Stimulated activated CD4-positive, alpha-beta T cell treated with anti-CD3 and anti-CD28 coated beads, Interleukin-2, amount 100 ng/mL, for 48 hours (primary cell): ENCODE measurements at regions not wholly inside any gene's neighbourhood (a gene's known extent, or its start where the extent isn't known, plus 50 kb on each side); places are given as distances from the start of the nearest gene placed in this dataset.
"Not testable (repeated sequence)": the region's sequence is repeated elsewhere in the genome, so short reads cannot be mapped to it uniquely, and the experiment has no call there.

Experiments used
- DNase-seq, 2 donors: peaks; one replicate each; pipeline ENCODE4 v3.0.0-alpha.2; 2020

DNA sequence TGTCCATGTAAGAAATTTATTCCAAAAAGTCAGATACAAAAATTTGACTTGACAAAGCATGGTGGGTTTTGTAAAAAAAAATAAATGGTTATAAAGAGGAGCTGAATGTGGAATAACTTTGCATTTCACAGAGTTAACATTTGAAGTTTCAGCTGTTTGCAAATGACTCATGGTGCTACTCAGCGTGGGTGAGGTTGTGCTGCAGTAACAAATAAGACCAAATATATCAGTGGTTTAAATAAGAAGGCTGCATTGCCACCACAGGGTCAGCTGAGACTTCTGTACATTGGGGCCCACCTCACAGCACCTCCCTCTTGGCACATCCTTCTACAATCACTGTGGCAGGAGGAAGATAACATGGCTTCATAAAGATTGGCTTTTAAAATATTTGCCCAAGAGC is 272.5 kb upstream of the SULF2 start:
- DNase-seq: no peak

DNA sequence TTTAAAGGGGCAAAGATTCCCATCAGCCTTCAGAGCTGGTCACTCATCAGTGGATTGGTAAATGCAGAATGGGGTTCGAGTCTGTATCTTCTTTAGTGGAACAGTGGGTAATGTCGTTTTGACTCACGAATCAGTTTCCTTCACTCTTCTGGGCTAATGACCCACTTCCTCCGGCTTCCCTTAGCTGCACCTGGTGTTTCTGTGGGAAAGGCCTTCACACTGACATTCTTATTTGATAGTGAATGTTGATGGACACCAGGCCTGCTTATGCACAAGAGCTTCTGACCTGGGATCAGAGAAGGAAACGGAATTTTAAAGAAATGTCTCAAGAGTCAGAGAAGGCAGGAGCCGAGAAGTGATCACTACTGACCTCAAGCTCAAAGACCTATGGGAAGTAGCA is 272.0 kb upstream of the SULF2 start:
- DNase-seq: no peak

DNA sequence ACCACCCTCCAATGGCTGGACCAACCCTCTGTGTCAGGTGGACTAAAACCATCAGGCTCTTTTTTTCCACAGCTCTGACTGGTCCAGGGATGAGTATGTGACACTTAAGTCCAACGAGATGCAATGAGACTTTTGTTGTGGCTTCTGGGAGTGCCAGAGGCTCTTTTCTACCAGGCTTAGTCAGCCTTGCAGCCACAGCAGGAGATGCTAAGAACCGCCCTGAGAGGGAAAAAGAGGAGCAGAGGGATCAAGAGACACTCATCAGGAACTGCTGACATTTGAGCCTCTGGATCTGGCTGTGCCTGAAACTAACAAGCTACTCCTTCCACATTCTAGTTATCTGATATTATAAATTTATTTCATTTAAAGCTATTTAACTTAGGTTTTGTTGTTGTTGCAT is 270.9 kb upstream of the SULF2 start:
- DNase-seq: no peak

DNA sequence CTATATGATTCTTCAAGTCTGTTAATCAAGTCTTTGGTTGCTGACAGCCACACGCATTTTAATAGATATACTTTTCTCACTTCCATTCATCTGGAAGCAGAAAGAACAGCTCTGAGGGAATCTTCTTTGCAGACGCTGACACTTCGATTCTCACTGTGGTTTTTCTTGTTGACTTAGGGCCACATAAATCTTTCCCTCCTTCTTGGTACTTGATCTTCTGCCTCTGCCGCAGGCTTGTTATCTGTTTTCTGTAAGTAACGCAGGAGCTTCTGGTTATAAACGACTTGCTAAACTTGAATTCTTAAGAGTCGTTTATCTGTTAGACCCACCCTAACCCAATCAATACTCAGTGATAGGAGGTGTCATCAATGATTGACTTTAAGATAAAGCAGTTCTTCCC is 268.8 kb upstream of the SULF2 start:
- no peak for DNase-seq

DNA sequence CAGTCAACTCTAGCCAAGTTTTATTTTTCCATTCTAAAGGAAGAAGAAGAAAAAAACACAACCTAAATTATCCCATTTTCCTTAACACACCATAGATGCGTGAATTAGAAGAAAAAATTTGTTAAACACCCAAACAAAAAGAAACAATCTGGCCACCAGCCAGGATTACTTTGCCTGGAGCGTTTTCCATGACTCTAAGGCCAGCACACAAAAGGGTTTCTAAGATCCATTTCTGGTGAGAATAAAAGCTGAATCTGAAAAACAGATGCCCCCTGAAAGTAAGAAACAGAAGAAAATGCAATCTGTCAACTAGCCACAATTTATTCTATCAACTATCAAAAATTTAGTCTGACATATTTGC is 267.2 kb upstream of the SULF2 start:
- no peak for DNase-seq

DNA sequence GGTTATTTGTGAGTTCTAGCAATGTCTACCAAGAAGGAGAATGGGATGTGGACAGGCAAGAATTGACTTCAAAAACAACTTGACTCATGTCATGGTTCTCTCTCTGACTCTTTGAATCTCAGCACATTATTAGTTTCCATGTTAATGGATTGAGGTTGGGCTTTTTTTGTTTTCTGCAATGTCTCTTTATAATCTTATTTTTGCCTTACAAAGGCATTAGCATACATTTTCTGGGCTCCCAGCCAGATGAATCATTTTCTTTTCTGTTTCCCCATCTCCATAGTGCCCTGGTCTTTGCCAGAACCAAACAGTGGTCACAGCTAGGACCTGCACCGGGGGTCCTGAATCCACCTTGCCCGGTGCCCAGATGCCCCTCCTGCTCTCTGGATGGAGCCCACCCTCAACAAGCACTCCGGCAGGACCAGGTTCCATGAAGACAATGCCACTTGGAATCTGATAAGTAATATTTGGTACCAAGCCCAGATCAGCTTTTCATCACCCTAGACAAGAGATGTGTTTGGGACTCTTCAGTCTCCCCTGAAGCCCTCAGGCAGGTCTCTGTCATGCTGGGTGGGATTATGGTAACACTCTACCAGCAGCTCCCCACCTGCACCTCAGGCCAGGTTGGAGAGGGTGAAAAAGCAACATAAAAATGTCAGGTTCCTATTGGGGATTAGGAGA is 266.7 kb upstream of the SULF2 start:
- no peak for DNase-seq

DNA sequence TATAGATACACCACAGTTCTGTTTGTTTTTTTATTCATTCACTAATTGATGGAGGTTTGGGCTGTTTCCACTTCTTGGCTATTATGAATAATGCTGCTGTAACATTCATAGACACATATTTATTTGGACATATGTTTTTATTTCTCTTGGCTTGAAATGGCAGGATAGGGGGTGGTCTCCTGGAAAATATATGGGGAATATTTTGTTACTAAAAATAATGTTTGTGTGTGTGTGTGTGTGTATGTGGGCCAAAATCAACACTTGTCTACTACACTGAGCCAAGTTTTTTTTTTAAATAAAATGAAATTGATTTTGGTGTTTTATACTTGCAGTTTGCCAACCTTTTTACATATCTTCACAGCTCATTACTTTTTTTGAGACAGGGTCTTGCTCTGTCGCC is 264.4 kb upstream of the SULF2 start:
- no peak for DNase-seq

DNA sequence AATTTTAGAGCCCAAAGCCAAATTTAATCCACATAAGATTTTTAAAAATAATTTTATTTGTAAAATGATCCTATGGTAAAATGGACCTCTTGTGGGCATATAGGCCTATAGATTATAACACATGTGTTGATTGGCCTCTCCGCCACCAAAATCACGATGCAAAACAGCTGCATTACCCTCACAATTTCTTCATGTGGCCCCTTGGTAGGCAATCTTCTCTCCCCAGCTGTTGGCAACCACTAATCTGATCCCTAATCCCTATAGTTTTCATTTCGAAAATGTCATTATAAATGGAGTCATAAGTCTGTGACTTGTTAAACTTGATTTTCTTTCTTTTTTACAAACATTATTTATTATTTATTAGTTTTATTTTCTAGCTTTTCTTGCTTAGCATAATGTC is 263.9 kb upstream of the SULF2 start:
- no peak for DNase-seq

DNA sequence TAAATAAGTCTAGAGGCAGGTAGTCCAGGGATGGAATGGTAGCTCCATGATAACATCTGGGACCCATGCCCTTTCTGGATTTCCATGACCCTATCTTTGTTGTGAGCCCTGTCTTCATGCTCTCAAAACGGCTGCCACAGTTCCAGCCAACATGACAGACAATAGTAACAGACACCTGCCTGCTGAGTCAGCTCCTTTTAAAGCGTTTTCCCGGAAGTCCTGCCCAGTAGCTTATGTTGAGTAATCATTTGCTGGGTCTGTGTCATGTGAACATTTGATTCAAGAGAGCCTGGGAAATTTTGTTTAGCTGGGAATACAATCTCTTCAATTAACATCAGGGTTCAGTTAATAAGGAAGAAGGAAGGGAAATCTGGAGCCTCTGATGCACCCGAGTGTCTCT is 262.2 kb upstream of the SULF2 start:
- DNase-seq: no peak

DNA sequence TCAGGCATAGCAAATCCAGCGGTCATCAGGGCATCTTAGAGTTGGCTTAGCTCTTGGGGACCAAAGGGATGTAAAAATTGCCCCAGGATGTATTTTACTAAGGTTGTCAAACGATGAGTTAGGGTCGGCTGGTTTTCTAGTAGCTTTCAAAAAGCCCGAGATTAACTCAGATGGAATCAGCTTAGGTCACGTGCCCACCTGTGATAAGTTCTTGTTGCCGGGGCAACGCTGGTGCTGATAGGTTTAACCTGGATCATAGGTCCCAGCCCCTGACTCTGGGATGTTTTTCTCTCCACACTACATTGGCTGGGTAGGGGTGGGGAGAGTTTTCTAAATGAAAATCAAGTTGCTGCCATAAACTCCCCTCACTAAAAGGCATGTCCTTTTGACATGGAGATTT is 257.3 kb upstream of the SULF2 start:
- DNase-seq: no peak

DNA sequence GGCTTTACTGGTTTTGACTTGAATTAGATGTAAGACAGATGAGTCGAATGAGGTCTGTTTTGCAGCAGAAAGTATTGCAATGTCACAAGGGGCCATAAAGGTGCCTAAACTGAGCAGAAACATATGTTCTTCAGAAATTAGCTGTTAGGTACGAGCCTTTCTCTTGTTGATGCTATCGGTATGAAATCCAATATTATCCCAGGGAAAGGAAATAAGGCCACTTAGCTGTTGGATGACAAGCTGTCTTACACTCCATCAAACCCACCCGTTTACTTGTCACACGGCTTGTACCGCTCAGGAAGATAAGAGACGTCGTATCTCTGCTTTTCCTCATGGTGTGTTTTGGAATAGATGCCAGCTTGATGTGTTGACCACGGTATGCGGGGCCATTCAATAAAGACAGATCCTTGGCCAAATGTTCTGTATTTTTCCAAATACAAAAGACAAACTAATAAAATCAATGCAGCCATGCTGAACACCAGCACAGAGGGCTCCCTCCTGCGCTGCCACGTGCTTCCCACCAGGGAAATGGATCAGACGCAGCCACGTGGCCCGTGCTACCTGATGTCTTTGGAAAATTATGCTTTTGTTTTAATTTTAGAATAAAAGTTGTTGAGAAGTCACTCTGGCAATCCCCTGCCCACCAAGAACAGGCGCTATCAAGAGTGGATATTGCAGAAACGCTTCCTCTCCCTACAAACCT is 255.9 kb upstream of the SULF2 start:
- no peak for DNase-seq

DNA sequence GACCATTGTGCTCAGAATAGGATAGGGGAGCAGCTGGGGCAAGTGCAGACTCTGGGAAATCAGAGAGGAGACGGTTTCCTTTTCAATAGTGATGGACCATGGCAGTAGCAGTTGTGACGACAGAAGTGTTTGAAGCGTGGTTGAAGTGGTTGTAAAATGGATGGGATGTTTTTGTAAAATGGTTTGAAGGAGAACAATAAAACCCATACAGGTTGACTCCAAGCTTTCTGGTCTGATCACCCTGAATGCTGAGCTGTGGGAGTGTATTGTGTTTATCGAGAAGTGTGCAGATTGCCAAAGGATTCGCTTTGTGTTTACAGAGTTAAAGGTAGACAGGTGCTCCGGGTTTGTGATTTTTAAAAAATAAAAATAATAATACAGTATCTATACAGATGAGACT is 255.2 kb upstream of the SULF2 start:
- DNase-seq: no peak

DNA sequence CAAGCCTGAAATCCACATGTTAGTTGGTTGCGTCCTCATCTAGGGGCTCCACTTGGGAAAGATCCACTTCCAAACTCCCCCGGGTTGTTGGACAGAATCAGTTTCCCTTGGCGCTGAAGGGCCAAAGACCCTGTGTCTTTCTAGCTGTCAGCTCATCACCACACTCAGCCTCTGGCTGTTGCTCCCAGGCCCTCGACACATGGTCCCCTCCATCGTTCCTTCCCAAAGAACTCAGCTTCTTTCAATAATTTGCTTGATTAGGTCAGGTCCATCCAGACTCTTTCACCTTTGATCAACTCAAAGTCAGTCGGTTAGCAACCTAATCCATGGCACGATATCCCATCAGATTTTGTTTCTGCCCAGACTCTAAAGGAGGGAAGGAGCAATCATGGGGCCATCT is 254.8 kb upstream of the SULF2 start:
- DNase-seq: no peak

DNA sequence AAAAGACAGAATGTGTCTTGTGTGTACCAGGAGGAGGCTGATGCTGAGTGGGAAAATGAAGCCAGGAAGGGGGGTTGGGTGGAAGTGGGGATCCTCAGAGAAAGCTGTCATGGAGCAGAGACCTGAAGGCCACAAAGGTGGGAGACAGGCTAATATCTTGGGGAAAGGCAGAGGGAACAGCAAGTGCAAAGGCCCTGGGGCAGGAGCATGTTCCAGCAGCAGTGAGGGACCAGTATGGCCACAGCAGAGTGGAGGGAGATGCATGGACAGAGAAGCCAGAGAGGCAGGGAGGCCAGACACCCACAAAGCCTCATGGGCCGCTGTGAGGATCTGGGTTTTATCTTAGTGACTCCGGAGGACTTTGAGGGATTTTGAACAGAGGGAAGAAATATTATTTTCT is 254.2 kb upstream of the SULF2 start:
- DNase-seq: no peak

DNA sequence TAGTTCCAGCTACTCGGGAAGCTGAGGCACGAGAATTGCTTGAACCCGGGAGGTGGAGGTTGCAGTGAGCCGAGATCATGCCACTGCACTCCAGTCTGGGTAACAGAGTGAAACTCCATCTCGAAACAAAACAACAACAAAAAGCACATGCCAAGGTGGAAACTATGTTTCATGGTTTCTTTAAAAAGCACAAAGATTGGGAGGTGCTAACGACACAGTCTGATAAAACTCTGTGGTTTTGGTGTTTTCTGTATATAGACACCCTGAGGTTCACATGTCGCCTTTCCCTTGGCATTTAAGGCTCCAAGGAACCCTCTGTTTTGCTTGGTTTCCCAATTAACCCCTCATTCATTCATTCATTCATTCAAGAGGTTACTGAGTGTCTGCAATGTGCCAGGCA is 253.4 kb upstream of the SULF2 start:
- no peak for DNase-seq

DNA sequence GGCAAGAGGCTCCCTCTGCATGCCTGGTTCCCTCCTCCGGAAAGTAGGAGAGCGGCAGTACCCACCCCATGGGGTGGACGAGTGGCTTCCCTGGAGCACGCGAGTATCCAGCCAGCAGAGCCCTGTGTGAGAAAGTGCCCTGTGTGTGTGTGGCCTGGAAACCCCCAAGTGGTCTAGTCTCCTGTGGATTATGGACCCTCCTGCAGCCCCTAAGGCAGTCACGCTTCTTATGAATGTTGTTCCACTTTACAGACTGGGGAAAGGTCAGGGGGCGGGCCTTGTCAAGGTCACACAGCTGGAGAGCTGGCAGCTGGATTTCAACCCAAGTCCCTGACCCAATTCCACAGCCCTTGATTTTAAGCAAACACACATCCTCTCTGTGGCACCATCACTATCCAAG is 252.5 kb upstream of the SULF2 start:
- not testable (repeated sequence) for DNase-seq

DNA sequence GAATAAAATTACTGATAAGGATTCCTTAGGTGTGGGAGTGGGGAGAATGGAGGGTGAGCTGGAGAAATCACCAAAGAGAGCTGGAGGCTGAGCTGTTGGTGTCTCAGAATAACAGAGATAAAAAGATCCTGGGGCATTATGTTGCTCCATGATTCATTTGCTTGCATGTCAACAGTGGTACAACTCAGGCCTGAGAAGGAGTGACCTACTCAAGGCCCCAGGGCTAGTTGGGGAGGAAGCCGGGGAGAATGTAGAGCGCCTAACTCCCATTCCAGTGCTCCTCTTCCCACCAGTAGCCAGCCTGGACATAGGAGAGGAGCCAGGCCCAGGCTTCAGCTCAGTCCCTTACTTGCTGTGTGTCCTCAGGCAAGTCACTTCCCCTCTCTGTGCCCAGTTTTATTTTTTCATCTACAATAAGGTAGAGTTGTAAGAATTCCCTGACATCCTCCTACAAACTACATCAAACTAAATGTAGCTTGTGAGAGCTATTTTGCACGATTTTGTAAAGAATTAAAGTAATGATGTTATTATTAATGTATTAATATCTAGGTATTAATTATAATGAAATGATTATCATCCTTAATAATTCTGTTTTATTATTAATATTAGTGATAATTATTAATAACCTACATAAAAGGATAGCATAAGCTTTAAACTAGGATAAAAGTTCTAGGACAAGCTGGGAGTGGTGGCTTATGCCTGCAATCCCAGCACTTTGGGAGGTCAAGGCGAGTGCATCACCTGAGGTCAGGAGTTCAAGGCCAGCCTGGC is 250.9 kb upstream of the SULF2 start:
- DNase-seq: no peak

DNA sequence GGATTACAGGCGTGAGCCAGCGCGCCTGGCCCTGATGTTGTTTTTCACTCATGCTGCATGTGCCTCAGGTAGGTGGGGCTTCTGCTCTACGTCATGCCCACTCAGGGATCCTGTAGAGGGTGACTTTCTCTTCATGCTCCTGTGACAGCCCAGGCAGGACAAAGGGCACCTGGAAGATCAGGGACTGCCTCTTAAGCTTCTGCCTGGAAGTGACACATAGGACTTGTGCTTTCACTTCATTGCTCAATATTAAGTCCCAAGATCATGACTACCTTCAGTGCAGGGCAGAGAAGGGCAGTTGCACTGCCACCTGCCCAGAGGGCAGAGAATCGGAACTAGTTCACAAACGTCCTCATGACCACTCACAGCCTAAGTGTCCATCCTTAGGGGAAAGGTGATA is 249.5 kb upstream of the SULF2 start:
- DNase-seq: no peak

DNA sequence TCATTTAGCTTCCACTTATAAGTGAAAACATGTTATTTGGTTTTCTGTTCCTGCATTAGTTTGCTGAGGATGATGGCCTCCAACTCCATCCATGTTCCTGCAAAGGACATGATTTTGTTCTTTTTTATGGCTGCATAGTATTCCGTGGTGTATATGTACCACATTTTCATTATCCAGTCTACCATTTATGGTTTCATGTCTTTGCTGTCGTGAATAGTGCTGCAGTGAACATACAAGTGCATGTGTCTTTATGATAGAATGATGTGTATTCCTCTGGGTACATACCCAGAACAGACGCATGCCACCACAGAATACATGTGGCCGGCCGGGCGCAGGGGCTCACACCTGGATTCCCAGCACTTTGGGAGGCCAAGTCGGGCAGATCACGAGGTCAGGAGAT is 247.7 kb upstream of the SULF2 start:
- not testable (repeated sequence) for DNase-seq

DNA sequence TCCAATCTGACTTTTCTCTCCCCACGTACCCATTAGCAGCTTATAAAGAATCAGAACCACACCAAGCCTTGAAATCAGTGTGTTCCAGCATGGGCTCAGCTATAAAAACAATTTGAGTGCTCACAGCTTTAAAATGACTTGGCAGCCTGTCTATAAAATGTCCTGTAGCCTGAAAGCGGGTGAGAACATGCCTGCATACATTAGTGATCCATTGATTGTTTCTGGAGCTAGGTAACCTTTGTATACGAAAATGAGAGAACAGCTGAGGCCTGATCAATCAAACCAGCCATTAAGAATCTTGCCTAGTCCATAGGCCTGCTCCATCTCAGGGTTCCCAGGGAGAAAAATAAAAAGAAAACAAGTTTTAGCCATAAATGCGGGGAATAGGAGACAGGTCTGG is 245.8 kb upstream of the SULF2 start:
- no peak for DNase-seq

DNA sequence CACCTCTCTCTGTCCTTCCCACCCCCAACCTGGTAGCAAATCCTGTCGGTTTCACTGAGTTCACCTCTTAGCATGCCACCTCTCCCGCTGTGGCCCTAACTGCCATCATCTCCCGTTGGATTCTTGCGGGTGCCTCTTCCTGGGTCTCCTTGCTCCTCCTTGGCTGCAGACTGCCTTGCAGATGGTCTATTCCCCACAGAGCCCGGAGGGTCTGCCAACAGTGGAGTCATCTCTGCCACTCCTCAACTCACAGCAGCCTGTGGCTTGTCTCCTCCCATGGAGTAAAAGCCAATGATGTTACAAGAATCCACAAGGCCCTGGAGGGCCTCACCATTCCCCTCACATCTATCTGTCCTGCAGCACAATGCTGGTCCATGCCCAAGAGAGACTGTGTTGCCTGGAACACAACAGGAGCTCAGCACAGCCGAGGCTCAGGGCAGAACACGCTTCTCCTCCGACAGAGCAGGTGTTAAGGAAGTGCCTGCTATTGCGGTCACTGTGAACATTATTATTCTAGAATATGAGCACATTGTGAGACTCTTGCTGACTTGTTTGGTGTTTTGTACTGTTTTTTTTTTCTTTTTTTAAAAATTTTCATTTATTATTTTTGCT is 241.8 kb upstream of the SULF2 start:
- no peak for DNase-seq

DNA sequence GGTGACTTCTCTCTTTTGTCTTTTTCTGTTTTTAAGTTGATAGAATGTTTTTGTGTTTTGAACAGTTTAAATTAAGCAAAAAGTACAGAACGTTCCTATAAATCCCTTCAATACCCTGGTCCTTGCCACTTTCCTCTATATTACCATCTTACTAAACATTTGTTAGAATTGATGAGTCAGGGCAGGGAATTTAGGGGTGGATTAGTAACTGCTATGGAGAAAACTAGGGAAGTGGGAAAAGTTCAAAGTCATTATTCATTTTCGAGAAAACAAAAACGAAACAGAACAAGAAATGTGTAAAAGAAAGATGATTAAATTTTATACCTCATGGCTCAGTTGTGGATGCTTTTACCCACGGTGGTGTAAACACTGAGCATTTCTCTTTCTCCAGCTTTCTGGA is 240.4 kb upstream of the SULF2 start:
- no peak for DNase-seq

DNA sequence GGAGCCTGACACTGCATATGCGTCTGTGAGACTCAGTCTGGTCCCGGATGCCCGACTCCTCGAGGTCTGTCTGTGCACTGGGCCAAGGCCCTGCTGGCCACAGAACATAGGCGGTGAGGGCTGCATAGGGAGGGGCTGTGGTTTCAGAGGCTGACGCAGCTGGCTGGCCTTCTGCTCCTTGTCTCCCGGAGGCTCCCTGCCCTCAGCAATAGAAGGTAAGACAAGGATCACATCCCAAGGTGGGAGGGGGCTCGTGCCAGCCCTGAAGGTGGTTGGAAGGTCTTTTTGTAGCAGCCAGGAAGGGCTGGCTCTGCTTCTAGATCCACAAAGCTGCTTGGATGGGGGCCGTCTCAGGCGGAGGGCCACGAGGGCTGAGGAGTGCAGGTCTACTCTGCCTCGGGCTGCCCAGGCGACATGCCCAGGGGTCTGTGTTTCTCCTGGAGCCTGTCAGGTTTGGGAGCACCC is 239.8 kb upstream of the SULF2 start:
- no peak for DNase-seq

DNA sequence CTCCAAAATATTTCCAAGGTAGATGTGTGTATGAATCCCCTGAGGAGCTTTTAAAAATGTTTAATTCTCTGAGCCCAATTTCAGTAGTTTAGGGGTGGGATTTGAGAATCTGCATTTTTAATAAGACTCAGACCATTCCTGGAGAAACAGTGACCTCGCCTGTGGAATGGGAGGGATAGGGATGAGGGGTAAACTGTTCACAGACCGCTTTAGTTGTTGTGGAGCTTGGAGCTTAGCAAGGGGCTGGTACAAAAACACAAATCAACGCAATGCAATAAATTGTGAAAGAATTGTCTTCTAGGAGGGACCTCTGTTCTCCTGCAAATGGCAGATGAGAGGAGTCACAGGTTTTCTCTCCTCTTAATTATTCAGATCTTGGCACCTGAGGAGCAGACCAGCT is 239.3 kb upstream of the SULF2 start:
- DNase-seq: no peak
